T1000 (cell line): ENCODE measurements at regions not wholly inside any gene's neighbourhood (a gene's known extent, or its start where the extent isn't known, plus 50 kb on each side); places are given as distances from the start of the nearest gene placed in this dataset.

Experiments used
- DNase-seq: peaks from one replicate; lab custom pipeline; 2025; ENCODE audit warnings: mixed read lengths; lab: John Stamatoyannopoulos, UW

- DNase-seq = no peak
These were observed 368.1 kb upstream of the TMTC1 start for GRCh38 chr12:30151831-30152230.

- DNase-seq = no peak
These were observed 362.8 kb upstream of the TMTC1 start for GRCh38 chr12:30146561-30146960.

- no peak for DNase-seq
These were observed 361.9 kb upstream of the TMTC1 start for GRCh38 chr12:30145684-30146032.

DNA sequence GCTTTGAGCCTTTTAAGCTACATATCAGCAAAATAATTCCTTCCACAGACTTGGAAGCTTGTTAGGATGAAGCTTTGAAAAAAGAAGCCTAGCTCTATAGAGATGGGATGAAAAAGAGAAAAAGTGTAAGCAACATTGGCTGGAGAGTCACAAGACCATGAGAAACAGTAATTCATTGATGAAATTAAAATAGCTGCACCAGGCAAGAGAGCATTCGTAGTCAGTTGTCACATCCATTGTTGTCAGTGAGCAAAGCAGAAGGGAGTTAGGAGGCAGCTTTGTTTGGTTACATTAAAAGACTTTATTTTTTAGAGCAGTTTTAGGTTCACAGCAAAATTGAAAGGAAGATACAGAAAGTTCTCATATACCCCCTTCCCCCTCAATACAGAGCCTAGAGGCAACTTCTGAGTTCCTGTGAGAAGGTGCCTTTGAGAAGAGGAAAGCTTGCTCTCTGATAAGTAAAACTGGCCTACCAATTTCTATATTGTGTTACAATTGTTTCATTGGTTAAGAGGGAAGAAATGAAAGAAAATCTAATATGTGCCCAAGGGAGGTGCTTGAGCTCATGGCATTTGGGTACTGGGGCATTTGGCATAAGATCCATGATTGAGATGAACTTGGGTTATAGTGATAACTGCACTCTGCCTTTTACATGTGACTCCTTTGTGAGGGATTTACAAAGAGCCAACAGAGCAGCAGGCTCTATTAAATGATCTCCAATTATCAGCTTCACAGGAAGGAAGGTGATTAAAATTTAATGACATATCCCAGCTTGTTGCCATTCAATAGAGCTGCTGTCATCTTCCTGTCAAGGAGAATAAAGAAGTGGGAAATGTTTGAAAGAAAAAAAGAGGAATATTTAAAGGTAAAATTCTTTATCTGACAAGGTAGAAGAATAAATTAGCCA is 361.3 kb upstream of the TMTC1 start:
- DNase-seq = no peak

DNA sequence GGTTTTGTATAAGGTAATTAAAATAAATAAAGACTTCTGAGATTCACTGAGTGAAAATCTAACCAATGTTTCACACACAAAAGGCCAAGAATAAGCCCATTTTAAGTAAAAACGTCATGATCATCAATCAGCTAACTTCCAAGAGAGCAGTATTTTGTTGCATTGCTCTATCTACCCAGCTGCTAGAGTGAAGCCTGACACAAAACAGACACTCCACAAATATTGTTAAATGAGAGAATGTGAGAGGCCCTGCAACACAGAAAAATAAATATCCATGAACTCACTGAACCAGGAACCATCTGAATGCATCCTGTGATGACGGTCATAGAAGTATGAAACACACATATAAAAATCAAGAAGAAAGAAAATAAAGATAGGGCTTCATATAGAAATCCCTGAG is 358.6 kb upstream of the TMTC1 start:
- DNase-seq = no peak

- no peak for DNase-seq
These were observed 354.7 kb upstream of the TMTC1 start for GRCh38 chr12:30138483-30138882.

DNA sequence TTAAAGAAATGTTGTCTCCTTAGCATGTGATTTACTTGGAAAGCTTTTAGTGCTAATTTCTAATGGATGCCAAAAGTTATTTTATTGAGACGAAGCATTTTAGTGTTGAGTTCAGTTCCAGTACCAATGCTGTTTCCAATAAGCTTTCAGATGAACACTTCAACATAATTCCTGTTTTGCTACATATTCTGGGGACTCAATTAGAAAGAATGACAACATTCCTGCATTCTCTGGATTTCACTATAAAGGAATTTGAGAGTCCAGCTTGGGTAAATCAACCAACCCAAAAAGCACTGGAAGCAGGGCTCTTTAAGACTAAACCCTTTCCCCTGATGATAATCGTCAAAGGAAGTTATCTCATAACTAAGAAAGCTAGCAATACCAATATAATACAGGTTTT is 353.0 kb upstream of the TMTC1 start:
- no peak for DNase-seq

DNA sequence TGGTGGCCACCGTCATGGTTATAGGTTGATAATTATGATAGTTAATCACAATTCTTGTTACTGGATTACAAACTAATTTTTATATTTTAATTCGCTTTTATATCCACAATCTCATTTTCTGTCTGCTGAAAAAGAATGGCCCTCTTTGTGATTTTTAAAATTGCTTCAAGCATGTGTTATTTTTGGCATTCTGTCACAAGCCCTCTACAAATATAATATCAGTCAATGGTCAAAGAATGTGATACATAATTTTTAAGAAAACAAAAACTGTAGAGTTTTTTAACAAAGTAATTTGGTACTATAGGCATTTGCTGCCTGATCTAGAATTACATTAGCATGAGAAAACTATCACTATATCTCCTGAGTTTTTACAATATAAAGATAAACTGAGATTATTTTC is 352.0 kb upstream of the TMTC1 start:
- DNase-seq = no peak

DNA sequence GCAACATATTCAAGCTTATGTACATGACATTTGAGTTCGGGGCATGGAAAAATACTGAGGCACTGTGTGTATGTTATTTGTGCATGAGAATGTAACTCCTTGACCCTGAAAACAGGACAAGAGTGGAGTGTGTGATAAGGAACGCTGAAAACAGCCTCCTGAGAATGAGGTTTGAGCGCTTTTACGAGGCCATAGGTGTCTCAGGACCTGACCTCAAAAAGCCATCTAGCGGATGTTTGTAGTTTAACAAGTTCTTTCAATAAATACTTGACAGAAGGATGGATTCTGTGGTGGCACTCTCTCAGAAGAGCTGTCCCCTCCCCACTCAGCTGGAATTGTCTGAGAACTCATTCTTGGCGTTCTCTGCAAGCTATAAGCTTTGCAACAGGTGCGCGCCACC is 350.5 kb upstream of the TMTC1 start:
- no peak for DNase-seq

GRCh38 chr12:30126944-30127343 is 343.2 kb upstream of the TMTC1 start:
- no peak for DNase-seq

DNA sequence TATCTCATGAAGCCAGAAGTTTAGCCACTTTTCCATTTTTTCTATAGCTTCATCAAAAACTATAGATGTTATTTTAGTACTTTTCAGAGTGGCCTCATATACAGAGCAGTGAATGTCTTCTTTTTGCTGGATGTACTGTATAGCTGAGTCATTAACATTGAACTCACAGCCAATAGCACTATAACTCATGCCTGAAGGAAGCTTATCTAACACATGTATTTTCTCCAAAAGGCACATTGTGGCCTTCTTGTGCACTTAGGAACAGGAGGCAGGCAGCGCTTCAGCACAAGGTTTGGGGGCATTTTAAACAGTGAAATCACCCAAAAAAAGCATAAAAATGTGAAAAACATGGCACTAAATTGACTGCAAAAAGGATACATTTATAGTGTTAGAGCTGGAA is 336.8 kb upstream of the TMTC1 start:
- DNase-seq = no peak

DNA sequence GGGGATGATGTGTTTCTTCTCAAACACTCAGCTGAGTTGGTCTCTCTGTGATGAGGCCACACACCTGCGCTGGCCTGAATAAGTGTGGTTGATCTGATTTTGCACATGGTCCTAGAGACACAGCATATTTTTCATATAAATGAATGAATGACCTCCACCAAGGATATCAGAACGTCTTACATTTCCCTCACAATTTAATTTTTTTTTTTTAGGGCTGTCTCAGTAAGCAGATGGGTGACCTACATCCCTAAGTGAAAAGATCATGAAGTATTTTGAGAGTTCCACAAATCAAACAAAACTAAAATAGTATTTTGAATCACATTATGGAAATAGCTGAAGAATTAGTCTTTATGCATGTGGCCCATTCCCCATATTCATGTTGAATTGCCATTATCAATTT is 333.7 kb upstream of the TMTC1 start:
- DNase-seq = no peak

DNA sequence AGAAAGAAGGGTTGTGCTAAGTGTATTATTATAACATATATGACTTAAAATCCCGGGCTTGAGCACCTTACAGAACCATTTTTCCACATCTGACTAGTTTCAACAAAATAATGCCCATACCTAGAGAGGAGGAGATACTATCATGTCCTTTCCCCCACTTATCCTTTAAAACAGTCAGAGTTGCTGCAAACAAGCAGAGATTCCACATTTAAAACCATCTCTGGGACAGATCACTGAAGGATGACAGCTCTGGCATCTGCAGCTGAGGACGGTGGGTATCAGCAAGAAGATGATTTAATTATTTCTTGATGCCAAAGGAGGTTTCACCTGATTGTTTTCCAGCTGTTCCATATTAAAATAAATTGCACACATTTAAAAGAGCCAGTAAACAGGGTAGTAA is 328.0 kb upstream of the TMTC1 start:
- DNase-seq = no peak

DNA sequence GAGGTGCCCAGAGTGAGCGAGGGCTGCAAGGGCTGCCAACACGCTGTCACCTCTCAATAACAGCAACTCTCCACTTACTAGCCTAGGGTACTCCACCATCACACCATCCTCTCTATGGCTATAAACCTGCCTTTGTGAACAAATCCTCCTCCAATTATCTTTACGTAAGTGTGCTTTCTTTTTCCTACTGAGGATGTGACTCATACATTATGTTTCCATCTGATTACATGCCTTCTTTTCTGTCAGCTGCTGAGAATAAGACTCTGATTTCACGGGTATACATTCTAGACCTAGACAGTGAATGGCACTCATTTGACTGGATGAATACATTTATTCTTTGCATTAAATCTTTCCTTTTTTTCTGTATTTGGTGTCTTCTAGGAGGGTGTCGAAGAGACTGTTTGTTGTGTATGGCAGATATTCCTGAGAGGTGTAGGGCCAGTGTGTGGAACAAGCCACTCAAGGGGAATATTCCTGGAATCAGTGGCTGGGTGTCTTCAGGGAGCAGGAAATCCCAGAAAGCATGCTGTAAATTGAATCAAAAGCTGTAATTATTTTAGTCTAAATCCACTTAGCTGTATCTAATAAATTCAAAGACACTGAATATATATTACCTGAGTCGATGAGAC is 327.3 kb upstream of the TMTC1 start:
- DNase-seq = no peak

DNA sequence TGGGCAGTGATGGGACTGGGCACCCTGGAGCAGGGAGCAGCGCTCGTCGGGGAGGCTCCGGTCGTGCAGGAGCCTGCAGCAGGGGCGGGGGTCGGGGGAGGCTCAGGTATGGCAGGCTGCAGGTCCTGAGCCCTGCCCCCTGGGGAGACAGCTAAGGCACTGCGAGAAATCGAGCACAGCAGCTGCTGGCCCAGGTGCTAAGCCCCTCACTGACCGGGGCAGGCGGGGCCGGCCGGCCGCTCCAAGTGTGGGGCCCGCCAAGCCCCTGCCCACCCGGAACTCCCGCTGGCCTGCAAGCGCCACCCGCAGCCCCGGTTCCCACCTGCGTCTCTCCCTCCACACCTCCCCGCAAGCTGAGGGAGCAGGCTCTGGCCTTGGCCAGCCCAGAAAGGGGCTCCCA is 326.8 kb upstream of the TMTC1 start:
- no peak for DNase-seq

DNA sequence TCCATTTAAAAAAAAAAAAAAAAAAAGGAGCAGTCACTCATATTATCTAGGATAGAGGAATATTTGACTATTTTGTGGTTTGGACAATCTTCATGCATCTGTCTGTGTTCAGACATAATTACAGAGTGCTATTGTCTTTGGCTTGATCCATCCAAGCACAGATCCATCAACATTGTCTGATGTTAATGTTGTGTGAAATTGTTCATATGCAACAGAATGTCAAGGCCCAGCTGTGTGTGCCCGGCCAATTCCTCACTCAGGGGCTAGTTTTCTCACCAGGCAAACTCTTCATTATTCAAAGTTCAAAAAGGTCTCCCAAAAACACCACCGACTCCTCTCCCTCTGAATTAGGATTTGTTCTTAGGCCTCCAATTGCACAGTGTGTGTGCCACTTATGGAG is 324.9 kb upstream of the TMTC1 start:
- no peak for DNase-seq

DNA sequence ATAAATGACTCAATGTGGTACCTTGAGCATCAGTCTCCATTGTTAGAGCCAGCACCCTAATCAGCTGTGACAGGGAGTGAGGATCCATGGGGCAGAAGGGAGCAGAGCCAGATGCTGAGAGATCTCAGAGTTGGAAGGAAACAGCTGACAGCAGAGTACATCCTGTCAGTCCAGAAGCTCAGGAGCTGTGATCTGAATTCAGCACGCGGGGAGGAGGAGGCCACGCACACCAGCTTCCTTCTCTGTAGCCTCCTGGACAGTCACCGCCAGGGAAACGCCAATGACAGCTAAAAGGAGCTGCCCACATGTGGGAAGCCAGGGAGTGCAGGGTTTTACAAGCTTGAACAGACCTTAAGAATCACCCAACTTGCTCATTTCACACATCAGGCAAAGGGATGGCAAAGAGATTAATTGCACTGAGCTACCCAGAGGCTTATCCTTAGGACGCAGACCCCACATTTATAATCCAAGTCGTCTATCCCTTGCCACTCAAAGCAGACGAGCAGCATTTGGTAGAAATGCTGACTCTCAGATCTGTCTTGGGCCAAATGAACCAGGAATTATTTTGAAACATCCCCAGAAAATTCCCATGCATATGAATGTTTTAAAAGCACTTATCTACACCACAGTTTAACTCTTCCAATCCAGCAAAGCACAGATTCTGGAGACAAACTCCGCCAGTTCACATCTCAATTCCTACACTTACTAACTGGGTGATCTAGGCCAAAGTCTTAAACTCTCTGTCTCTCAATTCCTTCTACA is 322.6 kb upstream of the TMTC1 start:
- no peak for DNase-seq

- no peak for DNase-seq
These were observed 321.8 kb upstream of the TMTC1 start for GRCh38 chr12:30105505-30105904.

GRCh38 chr12:30104971-30105370 is 321.2 kb upstream of the TMTC1 start:
- DNase-seq = no peak

- DNase-seq = no peak
These were observed 317.0 kb upstream of the TMTC1 start for GRCh38 chr12:30100741-30101140.

GRCh38 chr12:30098677-30099076 is 314.9 kb upstream of the TMTC1 start:
- DNase-seq = no peak

GRCh38 chr12:30095511-30095910 is 311.8 kb upstream of the TMTC1 start:
- DNase-seq = no peak

DNA sequence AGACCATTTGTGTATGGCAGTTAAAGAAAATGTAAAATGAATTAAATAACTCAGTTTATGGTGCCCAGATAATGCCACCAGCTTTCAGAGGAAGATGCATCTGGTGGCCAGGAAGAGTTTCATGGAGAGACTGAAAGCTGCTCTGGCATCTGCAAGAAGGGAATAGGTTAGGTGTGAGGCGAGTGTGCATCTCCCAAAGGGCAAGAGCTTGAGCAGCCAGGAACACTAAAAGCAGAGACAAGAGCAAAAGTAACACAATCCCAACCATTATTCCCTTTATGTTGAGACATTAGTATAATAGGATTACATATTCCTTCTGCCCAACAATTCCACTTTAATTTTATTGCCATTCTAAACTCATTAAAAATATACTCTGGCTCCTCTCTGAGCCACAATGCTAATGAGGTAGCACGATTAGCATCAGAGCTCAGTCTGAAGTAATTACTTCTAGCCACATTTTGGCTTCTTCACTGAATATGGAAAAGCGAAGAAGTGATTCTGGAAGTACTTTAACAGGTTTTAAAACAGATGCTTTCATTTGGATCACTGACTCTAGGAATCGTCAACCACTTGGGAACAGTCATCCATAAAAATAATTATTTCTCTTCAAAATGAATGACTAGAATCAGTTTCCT is 309.4 kb upstream of the TMTC1 start:
- DNase-seq = no peak
